Psoas muscle (tissue), 7 donors: ENCODE measurements at regions not wholly inside any gene's neighbourhood (a gene's known extent, or its start where the extent isn't known, plus 50 kb on each side); places are given as distances from the start of the nearest gene placed in this dataset.

ENCODE experiments used
- ATAC-seq, 4 donors: fragments of 200-7000 bp; cut with Tn5 transposase; one replicate each; pipeline ENCODE4 v1.9.1; 2020; ENCODE audit warnings: moderate library complexity in 3 of 4, mild to moderate bottlenecking in 2 of 4
- DNase-seq, 2 donors: peaks; one replicate each; pipeline ENCODE4 v3.0.0-alpha.2; 2020
- H3K27ac ChIP-seq: fragments of 200-600 bp; one replicate; pipeline ENCODE4 v1.8.0; 2022
- H3K27me3 ChIP-seq, 3 donors: fragments of 200-600 bp in 1 of 3; one replicate each; pipeline versions ENCODE4 v1.6.1 to v1.8.0; 2013 to 2022; ENCODE audit warnings: low read length in 2 of 3, mild to moderate bottlenecking in 2 of 3, moderate library complexity in 1 of 3; ENCODE audit not compliant: insufficient read depth in 3 of 3
- H3K36me3 ChIP-seq, 2 donors: fragments of 200-600 bp in 1 of 2; one replicate each; pipeline versions ENCODE4 v1.6.1 to v1.8.0; 2013 to 2022; ENCODE audit warnings: low read depth in 1 of 2, mild to moderate bottlenecking in 1 of 2, moderate library complexity in 1 of 2; ENCODE audit not compliant: insufficient read depth in 1 of 2
- H3K4me1 ChIP-seq: fragments of 200-600 bp; one replicate; pipeline ENCODE4 v1.8.0; 2022
- H3K4me3 ChIP-seq: fragments of 200-600 bp; one replicate; pipeline ENCODE4 v1.8.0; 2022; ENCODE audit warnings: mild to moderate bottlenecking
- H3K9me3 ChIP-seq: fragments of 200-600 bp; one replicate; pipeline ENCODE4 v1.8.0; 2022
- CTCF ChIP-seq: fragments of 200-600 bp; IDR thresholded peaks from one replicate; pipeline ENCODE4 v1.8.0; 2022; ENCODE audit warnings: antibody characterized with exemption
- WGBS, 3 donors: extraction: QIAGEN DNeasy Blood & Tissue Kit; methylation state at CpG; one replicate each; pipeline versions ENCODE4 v1.1.6 to v1.1.7; 2013; 5-methylcytosine and 5-hydroxymethylcytosine counted together
- intact Hi-C, 2 donors: fragments of 100-400 bp; cut with DNase I; formaldehyde crosslinking; loops; one replicate each; pipeline versions ENCODE4 v1.11.0 to v1.14.2; 2022
- donor health status: healthy with polysubstance abuse.
- donor health status: DM: no; HTN: no; CAD: no; lungs with moderate emphysema.
- donor health status: Bipolar disorder and iron deficiency.
- donor health status: healthy.
- donor health status: DM: yes; HTN: yes; CAD: no.
- donor health status: DM: no; HTN: no; CAD: no.
- donor health status: DM: yes; HTN: yes; CAD: no.

DNA sequence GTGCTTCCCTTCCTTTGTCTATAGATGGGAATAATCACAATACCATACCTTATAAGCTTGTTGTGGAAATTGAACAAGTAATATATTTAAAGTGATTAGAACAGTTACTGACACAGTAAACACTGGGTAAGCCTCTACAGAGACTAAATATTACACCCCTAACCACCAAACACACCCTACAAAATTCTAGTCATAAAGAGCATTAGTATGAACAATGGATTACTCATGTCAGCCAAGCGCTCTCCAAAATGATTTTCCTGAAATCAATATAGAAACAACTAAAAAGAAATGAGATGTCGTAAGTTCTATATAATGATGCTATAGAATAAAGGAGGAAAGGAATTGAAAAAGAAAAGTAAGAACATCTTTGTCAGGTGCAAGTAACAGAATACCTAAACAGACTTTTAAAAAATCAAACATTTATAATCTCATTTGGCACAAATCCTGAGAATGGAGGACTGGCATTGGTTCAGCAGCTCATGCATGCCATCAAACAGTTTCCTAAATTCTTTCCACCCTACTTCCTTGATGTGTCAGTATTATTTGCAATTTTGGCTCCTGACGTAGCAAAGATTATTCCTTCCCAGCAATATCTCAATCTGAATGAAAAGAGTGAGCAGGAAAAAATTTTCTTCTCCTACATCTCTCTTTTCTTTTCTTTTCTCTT is 118.0 kb downstream of the SINHCAF start:
- 79 to 87% (median 87%) methylated on average over 3 of the region's 3 CpGs for WGBS, 3 donors
- intact Hi-C loops: no loop called here
- no peak overlapping the region for H3K4me3 ChIP-seq
- no peak for TF ChIP-seq CTCF
- DNase-seq (no peak), ATAC-seq (no peak)
- no peaks in the 10 kb centered on the region for H3K36me3 ChIP-seq
- H3K27me3 ChIP-seq: no peaks in the 10 kb centered on the region
- no peaks in the 10 kb centered on the region for H3K4me1 ChIP-seq
- no peaks in the 10 kb centered on the region for H3K9me3 ChIP-seq
- H3K27ac ChIP-seq: no peak overlapping the region

- ATAC-seq (no peak), DNase-seq (no peak)
- H3K27me3 ChIP-seq: no peaks in the 10 kb centered on the region
- TF ChIP-seq CTCF: no peak
- no peak overlapping the region for H3K27ac ChIP-seq
- H3K4me1 ChIP-seq: no peaks in the 10 kb centered on the region
- intact Hi-C loops: no loop called here
- H3K9me3 ChIP-seq: no peaks in the 10 kb centered on the region
- no peak overlapping the region for H3K4me3 ChIP-seq
- no peaks in the 10 kb centered on the region for H3K36me3 ChIP-seq
- WGBS, 3 donors: 89 to 90% (median 89%) methylated on average over 3 of the region's 3 CpGs
Measured at GRCh38 chr12:31210104-31210503, 115.8 kb downstream of the SINHCAF start.

GRCh38 chr12:31210541-31210940 is 115.4 kb downstream of the SINHCAF start:
- Histone ChIP-seq H3K4me1 (no peaks in the 10 kb centered on the region), H3K36me3 (no peaks in the 10 kb centered on the region), H3K4me3 (no peak overlapping the region), H3K27ac (no peak overlapping the region), H3K27me3 (no peaks in the 10 kb centered on the region), H3K9me3 (no peaks in the 10 kb centered on the region)
- no peak for DNase-seq
- intact Hi-C loops: no loop called here
- 95 to 100% (median 97%) methylated on average over 1 of the region's 1 CpG for WGBS, 3 donors
- ATAC-seq: no peak
- TF ChIP-seq CTCF: no peak

- no peak for TF ChIP-seq CTCF
- no peaks in the 10 kb centered on the region for H3K4me1 ChIP-seq
- H3K4me3 ChIP-seq: no peak overlapping the region
- no peaks in the 10 kb centered on the region for H3K27me3 ChIP-seq
- no peaks in the 10 kb centered on the region for H3K9me3 ChIP-seq
- 87 to 90% (median 89%) methylated on average over 7 of the region's 7 CpGs for WGBS, 3 donors
- ATAC-seq (no peak), DNase-seq (no peak)
- no peak overlapping the region for H3K27ac ChIP-seq
- intact Hi-C loops: no loop called here
- no peaks in the 10 kb centered on the region for H3K36me3 ChIP-seq
Measured at GRCh38 chr12:31214626-31215517, 111.1 kb downstream of the SINHCAF start.
